HG02852 (cell line): ENCODE measurements at regions not wholly inside any gene's neighbourhood (a gene's known extent, or its start where the extent isn't known, plus 50 kb on each side); places are given as distances from the start of the nearest gene placed in this dataset.
"Not testable (repeated sequence)": the region's sequence is repeated elsewhere in the genome, so short reads cannot be mapped to it uniquely, and the experiment has no call there.

Source experiments
- ATAC-seq: cut with Tn5 transposase; IDR thresholded peaks from one replicate; pipeline ENCODE4 v1.9.1; 2021; ENCODE audit warnings: mild to moderate bottlenecking, moderate library complexity; ENCODE audit not compliant: unreplicated experiment

DNA sequence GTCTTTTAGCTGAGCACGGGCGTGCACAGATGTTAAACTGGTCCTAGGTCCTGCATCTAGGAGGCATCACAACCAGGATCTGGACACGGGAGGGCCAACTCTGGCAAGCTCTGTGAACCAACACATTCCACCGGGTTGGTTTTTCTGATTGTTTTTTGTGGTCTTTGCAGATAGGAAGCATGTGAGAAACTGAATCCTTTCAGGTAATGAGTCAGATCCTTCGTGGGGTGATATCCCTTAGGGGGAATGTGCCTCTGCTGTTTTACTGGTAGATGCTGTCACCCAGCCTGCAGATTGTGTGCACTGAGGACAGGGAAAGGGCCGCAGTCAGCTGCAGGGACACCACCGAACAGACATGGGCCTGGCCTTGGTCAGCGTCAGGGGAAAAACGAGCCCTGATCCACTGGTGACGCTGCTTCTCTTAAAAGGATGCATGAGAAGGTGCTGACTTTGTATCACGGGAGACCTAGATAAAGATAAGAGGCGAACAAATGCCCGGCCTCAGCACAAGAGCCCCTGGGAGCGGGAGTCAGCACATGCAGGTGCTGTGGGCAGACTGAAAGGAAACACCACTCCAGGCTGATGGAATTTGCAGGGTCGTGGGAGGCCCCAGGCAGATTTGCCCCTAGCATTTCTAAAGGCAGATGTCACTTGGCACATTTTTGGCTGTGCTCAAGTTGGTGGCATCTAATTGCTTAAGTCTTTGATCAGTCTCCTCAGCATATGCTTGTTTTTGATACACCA is 51.1 kb downstream of the DOP1B start:
- no peak for ATAC-seq

DNA sequence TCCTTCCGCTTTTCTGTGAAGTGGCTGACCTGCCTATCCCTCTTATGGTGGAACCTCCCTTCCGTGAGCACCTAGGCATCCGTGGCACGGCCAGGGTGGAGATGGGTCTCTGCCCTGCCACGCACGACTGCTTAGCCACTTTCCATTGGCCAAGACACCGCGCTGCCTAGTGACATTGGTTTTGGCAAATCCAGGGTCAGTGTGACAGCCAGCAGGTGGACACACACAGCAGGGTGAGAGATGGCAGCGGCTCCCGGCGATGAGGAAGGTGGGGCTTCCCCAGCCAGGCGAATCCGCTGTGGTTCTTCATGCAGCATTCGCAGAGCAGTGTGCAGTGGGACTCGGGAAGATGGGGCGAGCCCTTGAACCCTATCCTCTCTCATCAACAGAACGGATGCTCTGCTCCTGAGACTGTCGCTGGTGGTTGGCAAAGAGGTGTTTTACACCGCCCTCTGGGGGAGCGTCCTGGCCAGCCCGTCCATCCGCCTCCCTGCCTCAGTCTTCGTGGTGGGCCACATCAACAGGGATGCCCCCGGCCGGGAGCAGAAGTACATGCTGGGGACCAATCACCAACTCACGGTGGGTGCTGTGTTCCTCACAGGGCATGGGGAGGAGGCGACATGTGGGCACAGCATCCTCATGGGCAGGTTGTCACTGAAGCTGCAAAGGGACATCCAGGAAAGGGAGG is 51.8 kb downstream of the DOP1B start:
- no peak for ATAC-seq

DNA sequence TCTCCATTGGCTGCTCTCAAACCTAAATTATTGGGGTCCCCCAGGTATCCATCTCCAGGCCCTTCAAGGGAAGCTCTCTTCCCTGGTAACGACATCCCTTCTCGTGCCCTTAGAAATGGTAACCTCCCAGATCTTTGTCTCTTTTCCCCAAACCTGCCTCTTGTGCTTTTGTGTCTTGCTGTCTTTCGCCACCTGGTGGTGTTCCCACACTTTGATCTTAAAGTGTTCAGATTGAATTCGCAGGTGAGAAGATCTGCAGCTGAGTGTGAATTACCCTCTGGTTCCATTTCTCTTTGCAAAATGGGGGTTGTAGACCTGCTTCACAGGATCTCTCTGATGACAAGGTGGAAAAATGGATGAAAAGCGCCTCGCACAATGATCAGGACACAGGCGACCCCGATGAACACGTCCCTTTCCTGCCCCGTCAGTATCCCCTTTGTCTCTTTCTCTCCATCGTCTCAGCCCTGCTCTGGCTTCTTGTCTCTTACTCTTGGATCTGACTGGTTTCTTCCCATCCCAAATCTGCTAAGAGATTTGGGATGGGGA is 53.1 kb downstream of the DOP1B start:
- no peak for ATAC-seq

DNA sequence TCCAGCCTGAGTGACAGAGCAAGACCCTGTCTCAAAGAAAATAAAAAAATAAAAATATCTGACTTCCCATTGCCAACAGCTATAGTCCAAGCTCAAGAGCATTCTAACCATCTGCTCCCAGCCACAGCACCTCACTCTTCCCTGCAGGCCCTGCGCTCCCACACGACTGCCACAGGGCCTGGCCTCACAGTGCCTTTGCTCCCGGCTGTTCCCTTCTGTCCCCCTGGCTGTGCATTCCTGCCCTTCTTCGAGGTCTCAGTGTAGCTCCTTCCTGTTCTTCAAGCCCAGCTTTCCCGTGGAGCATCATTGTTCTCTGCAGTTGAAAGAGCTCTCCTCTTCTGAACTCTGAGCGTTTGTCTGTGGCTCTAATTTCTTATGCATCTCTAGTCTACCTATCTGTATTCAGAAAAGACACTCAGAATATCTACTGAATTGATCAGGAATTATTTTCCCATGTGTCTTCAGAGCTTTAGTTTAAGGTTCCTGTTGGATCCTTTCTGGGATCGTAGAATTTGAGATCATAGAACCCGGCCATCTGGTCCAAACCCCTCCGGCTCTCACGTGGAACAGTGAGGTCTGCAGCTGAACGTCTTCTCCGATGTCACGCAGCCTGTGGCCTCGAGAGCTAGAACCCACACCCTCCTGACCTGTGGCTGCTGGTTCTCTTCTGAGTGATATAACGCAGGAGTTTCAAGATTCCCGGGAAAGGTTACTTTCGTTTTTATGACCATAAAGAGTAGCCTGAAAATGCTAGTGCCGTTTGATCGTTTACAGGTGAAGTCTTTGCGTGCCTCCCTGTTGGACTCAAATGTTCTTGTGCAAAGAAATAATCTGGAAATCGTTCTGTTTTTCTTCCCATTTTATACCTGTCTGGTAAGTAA is 54.4 kb downstream of the DOP1B start:
- ATAC-seq: no peak

DNA sequence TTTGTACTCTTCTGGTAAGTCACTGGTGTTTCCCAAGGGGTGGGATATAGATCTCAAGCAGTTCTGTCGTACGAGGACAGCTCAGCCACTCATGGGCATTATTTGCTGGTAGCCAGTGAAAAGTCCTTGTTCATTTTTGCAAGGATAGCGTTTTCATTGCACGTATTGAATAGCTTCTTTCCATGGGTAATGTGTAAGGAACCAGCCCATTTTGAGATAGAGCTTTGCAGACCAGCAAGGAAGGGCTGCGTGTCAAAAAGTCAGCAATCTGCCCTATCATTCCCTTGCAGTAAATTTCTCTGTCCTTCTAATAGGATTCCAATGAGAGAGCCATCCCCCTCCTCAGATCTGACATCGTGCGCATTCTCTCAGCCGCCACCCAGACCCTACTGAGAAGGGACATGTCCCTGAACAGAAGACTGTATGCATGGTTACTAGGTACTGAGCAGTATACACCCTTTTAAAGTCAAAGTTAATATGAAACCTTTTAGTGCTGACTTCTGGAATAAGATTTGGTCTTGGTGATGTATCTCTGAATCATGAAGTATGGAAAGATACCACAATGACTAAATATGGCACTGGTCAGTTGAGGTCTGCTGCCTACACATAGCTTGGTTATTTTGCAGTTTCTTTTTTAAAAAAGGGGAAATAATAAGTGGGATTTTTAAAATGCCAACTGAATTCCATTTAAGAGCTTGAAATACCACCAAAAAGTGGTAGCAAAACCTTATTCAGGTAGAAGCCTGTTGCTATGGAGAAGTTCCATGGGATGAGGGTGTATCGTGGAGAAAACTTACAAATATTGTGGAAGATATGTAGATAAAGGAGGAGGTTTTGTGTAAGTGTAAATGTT is 55.3 kb downstream of the DOP1B start:
- no peak for ATAC-seq

DNA sequence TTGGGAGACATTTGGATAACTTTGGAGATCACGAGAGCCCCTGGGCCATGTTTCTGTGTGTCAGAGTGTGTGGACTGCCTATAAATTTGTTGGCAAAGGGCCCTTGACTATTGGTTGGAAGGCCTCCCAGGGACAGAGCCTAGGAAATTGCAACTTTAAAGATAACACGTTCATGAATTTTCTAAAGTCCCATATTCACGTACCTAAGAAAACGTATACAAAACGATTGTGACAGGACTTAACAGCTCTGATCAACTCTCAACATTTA is 55.8 kb downstream of the DOP1B start:
- no peak for ATAC-seq

- no peak for ATAC-seq
Observed at GRCh38 chr21:36214561-36214960, 57.9 kb downstream of the DOP1B start.

GRCh38 chr21:36217743-36218142 is 61.1 kb downstream of the DOP1B start:
- ATAC-seq: no peak

DNA sequence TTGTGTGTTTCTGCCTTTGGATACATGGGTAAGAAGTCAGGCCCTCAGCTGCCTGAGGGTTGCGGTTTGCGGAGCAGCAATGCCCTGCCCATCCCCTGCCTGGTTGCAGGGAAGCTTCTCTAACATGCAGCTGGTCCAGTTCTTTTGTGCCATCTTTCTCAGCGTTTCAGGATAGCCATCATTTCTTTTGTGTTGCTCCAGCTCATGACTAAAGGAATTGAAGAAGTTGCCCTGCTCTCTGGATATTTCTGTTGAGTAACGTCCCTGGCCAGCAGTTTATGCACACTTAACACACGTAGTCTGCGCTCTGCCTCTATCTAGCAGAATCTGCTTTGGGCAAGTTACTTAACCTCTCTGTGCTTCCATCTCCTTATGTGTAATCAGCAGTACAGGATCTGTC is 62.1 kb downstream of the DOP1B start:
- ATAC-seq: no peak

- no peak for ATAC-seq
Observed at GRCh38 chr21:36223451-36223850, 66.8 kb downstream of the DOP1B start.

DNA sequence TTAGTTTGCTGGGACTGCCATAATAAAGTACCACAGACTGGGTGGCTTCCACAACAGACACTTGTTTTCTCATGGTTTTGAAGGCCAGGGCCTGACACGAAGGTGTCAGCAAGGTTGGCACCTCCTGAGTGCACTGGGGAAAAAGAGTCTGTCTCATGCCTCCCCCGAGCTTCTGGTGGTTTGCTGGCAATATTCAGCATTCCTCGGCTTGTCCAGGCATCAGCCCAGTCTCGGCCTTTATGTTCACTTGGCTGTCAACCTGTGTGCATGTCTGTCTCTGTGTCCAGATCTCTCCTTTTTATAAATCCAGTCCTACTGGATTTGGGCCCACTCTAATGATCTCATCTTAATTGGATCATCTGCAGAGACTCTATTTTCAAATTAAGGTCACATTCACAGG is 72.6 kb downstream of the DOP1B start:
- ATAC-seq: no peak

GRCh38 chr21:36231444-36231843 is 74.8 kb downstream of the DOP1B start:
- ATAC-seq: not testable (repeated sequence)

DNA sequence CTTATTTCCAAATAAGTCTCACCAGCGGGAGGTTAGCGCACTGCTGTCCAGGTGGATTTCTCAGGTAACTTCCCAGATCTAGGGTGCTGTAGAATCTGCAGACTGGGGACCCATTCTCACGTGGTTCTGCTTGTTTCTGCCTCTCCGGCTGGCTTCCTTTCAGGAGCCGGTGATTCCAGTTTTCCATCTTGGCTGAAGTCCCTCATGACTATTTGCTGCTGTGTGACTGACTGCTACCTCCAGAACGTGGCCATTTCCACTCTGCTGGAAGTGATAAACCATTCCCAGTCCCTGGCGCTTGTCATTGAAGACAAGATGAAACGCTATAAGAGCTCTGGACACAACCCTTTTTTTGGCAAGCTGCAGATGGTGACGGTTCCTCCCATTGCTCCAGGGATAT is 76.0 kb downstream of the DOP1B start:
- no peak for ATAC-seq

- ATAC-seq: no peak
Observed at GRCh38 chr21:36235058-36235582, 78.5 kb downstream of the DOP1B start.

- ATAC-seq: no peak
Observed at GRCh38 chr21:36236052-36236730, 79.6 kb downstream of the DOP1B start.

- ATAC-seq: no peak
Observed at GRCh38 chr21:36237441-36237840, 80.8 kb downstream of the DOP1B start.

- no peak for ATAC-seq
Observed at GRCh38 chr21:36239585-36239984, 80.4 kb upstream of the MORC3 start.

- ATAC-seq: no peak
Observed at GRCh38 chr21:36241717-36242116, 78.3 kb upstream of the MORC3 start.

DNA sequence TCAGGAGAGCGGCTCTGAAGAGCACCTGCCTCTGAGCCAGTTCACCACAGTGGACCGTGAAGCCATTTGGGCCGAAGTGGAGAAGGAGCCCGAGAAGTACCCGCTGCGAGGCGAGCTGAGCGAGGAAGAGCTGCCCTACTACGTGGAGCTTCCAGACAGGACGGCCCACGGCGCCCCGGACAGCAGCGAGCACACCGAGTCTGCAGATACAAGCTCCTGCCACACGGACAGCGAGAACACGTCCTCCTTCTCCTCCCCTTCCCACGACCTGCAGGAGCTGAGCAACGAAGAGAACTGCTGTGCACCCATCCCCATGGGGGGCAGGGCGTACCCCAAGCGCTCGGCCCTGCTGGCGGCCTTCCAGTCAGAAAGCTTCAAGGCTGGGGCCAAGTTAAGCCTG is 74.9 kb upstream of the MORC3 start:
- ATAC-seq: no peak

GRCh38 chr21:36245649-36246048 is 74.3 kb upstream of the MORC3 start:
- ATAC-seq: no peak
